A549 (cell line): ENCODE measurements at regions not wholly inside any gene's neighbourhood (a gene's known extent, or its start where the extent isn't known, plus 50 kb on each side); places are given as distances from the start of the nearest gene placed in this dataset.

ENCODE experiments used
- ATAC-seq, 2 experiments: fragments of 200-7000 bp in 1 of 2; fragments of >200 bp in 1 of 2; cut with Nextera tagmentation in 1 of 2; cut with Tn5 transposase in 1 of 2; 3 replicates each; pipeline versions ENCODE4 v1.8.0 to v1.9.1; 2018 to 2020; ENCODE audit warnings: mild to moderate bottlenecking in 1 of 2, moderate library complexity in 1 of 2
- CTCF ChIA-PET: fragments of 300-600 bp; sonication (Branson Sonifier 250); formaldehyde crosslinking; extraction: SDS; loops from one replicate; lab custom pipeline; 2021; ENCODE audit warnings: antibody characterized with exemption, inconsistent platforms; lab: Yijun Ruan, JAX
- POLR2A ChIA-PET: fragments of 350-600 bp; formaldehyde crosslinking; extraction: SDS; loops from one replicate; lab custom pipeline; 2021; ENCODE audit warnings: antibody characterized with exemption, inconsistent platforms; lab: Yijun Ruan, JAX
- DNase-seq, 2 experiments: peaks; one replicate each; pipeline versions ENCODE4 v3.0.0 to v3.0.0-alpha.2; 2011 to 2016; ENCODE audit warnings: low read depth in 1 of 2, low spot score in 1 of 2
- FAIRE-seq: peaks from 2 replicates; lab custom pipeline; 2011; peaks lifted over from hg19 to GRCh38; lab: Jason Lieb, UNC
- H3K27ac ChIP-seq, 2 experiments: fragments of >200 bp; sonication (Bioruptor Twin); formaldehyde crosslinking; 3 replicates each; pipeline ENCODE4 v1.5.1; 2016 to 2017
- H3K4me1 ChIP-seq: fragments of >200 bp; sonication (Bioruptor Twin); formaldehyde crosslinking; 3 replicates; pipeline ENCODE4 v1.6.1; 2016
- H3K4me2 ChIP-seq: fragments of >200 bp; sonication (Bioruptor Twin); formaldehyde crosslinking; 3 replicates; pipeline ENCODE4 v1.6.1; 2016
- H3K4me3 ChIP-seq: fragments of >200 bp; sonication (Bioruptor Twin); formaldehyde crosslinking; 3 replicates; pipeline ENCODE4 v1.5.1; 2016
- H3K9me3 ChIP-seq: fragments of >200 bp; sonication (Bioruptor Twin); formaldehyde crosslinking; 3 replicates; pipeline ENCODE4 v1.6.1; 2016
- CEBPB ChIP-seq, 2 experiments: fragments of >200 bp in 1 of 2; sonication (Bioruptor Twin) in 1 of 2; formaldehyde crosslinking in 1 of 2; IDR thresholded peaks; 2 replicates each; pipeline ENCODE4 v1.6.1; 2012 to 2016
- CTCF ChIP-seq: fragments of >200 bp; sonication (Bioruptor Twin); formaldehyde crosslinking; IDR thresholded peaks from 3 replicates; pipeline ENCODE4 v1.5.1; 2016
- E2F6 ChIP-seq: IDR thresholded peaks from 2 replicates; pipeline ENCODE4 v1.6.1; 2012; ENCODE audit warnings: low read depth, borderline replicate concordance
- ELK1 ChIP-seq: fragments of 150-350 bp; IDR thresholded peaks from 2 replicates; pipeline ENCODE4 v1.6.1; 2014; ENCODE audit warnings: low read depth, mild to moderate bottlenecking, low read length
- ESRRA ChIP-seq: fragments of 150-350 bp; IDR thresholded peaks from 2 replicates; pipeline ENCODE4 v1.6.1; 2014; ENCODE audit warnings: mild to moderate bottlenecking, low read length, borderline replicate concordance
- FOXS1 ChIP-seq: fragments of 250-450 bp; sonication (Bioruptor Pico); IDR thresholded peaks from 2 replicates; pipeline ENCODE4 v1.5.0; 2020; ENCODE audit warnings: mild to moderate bottlenecking, moderate library complexity
- GATA3 ChIP-seq: IDR thresholded peaks from 2 replicates; pipeline ENCODE4 v1.6.1; 2012; ENCODE audit warnings: borderline replicate concordance
- HDAC2 ChIP-seq: fragments of 200-600 bp; sonication (generic); IDR thresholded peaks from 2 replicates; pipeline ENCODE4 v1.6.1; 2016
- HES2 ChIP-seq: fragments of >200 bp; sonication (Bioruptor Twin); formaldehyde crosslinking; IDR thresholded peaks from 2 replicates; pipeline ENCODE4 v1.6.1; 2016
- HEYL ChIP-seq: fragments of 250-450 bp; sonication (Bioruptor Pico); IDR thresholded peaks from 2 replicates; pipeline ENCODE4 v1.8.0; 2021; ENCODE audit warnings: mild to moderate bottlenecking, moderate library complexity
- HMGXB4 ChIP-seq: fragments of 250-450 bp; sonication (Bioruptor Pico); IDR thresholded peaks from 2 replicates; pipeline ENCODE4 v1.5.0; 2021; ENCODE audit warnings: mild to moderate bottlenecking, moderate library complexity, borderline replicate concordance
- HOXA7 ChIP-seq: fragments of 250-450 bp; sonication (Bioruptor Pico); IDR thresholded peaks from 2 replicates; pipeline ENCODE4 v1.5.0; 2020; ENCODE audit warnings: mild to moderate bottlenecking, moderate library complexity
- HOXB5 ChIP-seq: fragments of 250-450 bp; sonication (Bioruptor Pico); IDR thresholded peaks from 2 replicates; pipeline ENCODE4 v1.5.0; 2020; ENCODE audit warnings: mild to moderate bottlenecking, moderate library complexity
- JUN ChIP-seq, 2 experiments: fragments of >200 bp; sonication (Bioruptor Twin); formaldehyde crosslinking; IDR thresholded peaks; 2 replicates in 1 of 2; 3 replicates in 1 of 2; pipeline ENCODE4 v1.6.1; 2016 to 2017
- KDM5A ChIP-seq: fragments of 200-600 bp; sonication (generic); IDR thresholded peaks from 2 replicates; pipeline ENCODE4 v1.6.1; 2016; ENCODE audit warnings: antibody characterized with exemption, mild to moderate bottlenecking
- MAZ ChIP-seq: fragments of 150-350 bp; IDR thresholded peaks from 2 replicates; pipeline ENCODE4 v1.6.1; 2014; ENCODE audit warnings: antibody characterized with exemption, low read depth, low read length, borderline replicate concordance
- NFE2L2 ChIP-seq: fragments of 150-350 bp; conservative IDR thresholded peaks from 2 replicates; pipeline ENCODE4 v1.6.1; 2014; ENCODE audit warnings: low read length
- NR3C1 ChIP-seq: fragments of >200 bp; sonication (Bioruptor Twin); formaldehyde crosslinking; IDR thresholded peaks from 3 replicates; pipeline ENCODE4 v1.6.1; 2017
- POLR2A ChIP-seq: IDR thresholded peaks from 2 replicates; pipeline ENCODE4 v1.6.1; 2012; ENCODE audit warnings: mild to moderate bottlenecking, low read length
- RAD21 ChIP-seq, 2 experiments: fragments of >200 bp in 1 of 2; sonication (Bioruptor Twin) in 1 of 2; formaldehyde crosslinking in 1 of 2; IDR thresholded peaks in 1 of 2; conservative IDR thresholded peaks in 1 of 2; 2 replicates in 1 of 2; 3 replicates in 1 of 2; pipeline ENCODE4 v1.6.1; 2012 to 2018; ENCODE audit warnings: inconsistent platforms in 1 of 2
- RCOR1 ChIP-seq: fragments of 150-350 bp; IDR thresholded peaks from 2 replicates; pipeline ENCODE4 v1.6.1; 2014; ENCODE audit warnings: antibody characterized with exemption, low read length, low read depth
- REST ChIP-seq: fragments of 200-600 bp; sonication (generic); IDR thresholded peaks from 2 replicates; pipeline ENCODE4 v1.6.1; 2016; ENCODE audit warnings: antibody characterized with exemption, mild to moderate bottlenecking, moderate library complexity
- SREBF2 ChIP-seq: fragments of 450-650 bp; IDR thresholded peaks from 2 replicates; pipeline ENCODE4 v1.6.1; 2014; ENCODE audit warnings: mild to moderate bottlenecking, moderate library complexity
- TP53 ChIP-seq: fragments of 250-450 bp; sonication (Bioruptor Pico); IDR thresholded peaks from 2 replicates; pipeline ENCODE4 v1.5.0; 2021; ENCODE audit warnings: mild to moderate bottlenecking, moderate library complexity
- ZSCAN20 ChIP-seq: fragments of 250-450 bp; sonication (Bioruptor Pico); IDR thresholded peaks from 2 replicates; pipeline ENCODE4 v1.8.0; 2022; ENCODE audit warnings: mild to moderate bottlenecking, moderate library complexity
- WGBS: methylation state at CpG from one replicate; pipeline ENCODE4 v1.1.6; 2017; ENCODE audit errors: missing lambda C conversion rate; 5-methylcytosine and 5-hydroxymethylcytosine counted together

GRCh38 chr13:105830821-105831220, 704.6 kb downstream of the EFNB2 start:
- 32% methylated on average over 4 of the region's 4 CpGs for WGBS

GRCh38 chr13:105827111-105827809, 708.2 kb downstream of the EFNB2 start:
- FAIRE-seq = no peak
- ChIA-PET CTCF (no interaction called here), POLR2A (no interaction called here)
- no peaks in the 10 kb centered on the region for H3K9me3 ChIP-seq
- no peak for DNase-seq
- no peaks in the 10 kb centered on the region for H3K4me1 ChIP-seq
- no peak for TF ChIP-seq CEBPB (IDR thresholded peaks at IDR 0.05)
- no peak for TF ChIP-seq NR3C1
- TF ChIP-seq ZSCAN20 (CRISPR knock-in tag) = no peak
- no peak for TF ChIP-seq MAZ
- TF ChIP-seq CTCF = no peak
- TF ChIP-seq REST = no peak
- no peak for ATAC-seq
- no peak overlapping the region for H3K27ac ChIP-seq
- no peak overlapping the region for H3K4me3 ChIP-seq
- 68% methylated on average over 7 of the region's 7 CpGs for WGBS
- no peak overlapping the region for H3K4me2 ChIP-seq

More at GRCh38 chr13:105830821-105831220, 704.6 kb downstream of the EFNB2 start:
- CTCF ChIA-PET = no interaction called here
- FAIRE-seq (no peak), ATAC-seq (no peak), DNase-seq (no peak)
- Histone ChIP-seq H3K4me2 (no peak overlapping the region), H3K9me3 (no peaks in the 10 kb centered on the region), H3K4me3 (no peak overlapping the region), H3K27ac (no peak overlapping the region), H3K4me1 (no peaks in the 10 kb centered on the region)
- no peak for TF ChIP-seq MAZ
- no peak for TF ChIP-seq HOXA7 (CRISPR knock-in tag)
- no peak for TF ChIP-seq HMGXB4 (CRISPR knock-in tag)
- TF ChIP-seq HEYL (CRISPR knock-in tag) = no peak
- no peak for TF ChIP-seq NFE2L2
- no peak for TF ChIP-seq JUN (IDR thresholded peaks at IDR 0.05)
- POLR2A ChIA-PET = no interaction called here

- CTCF ChIA-PET = interaction anchor here (1.0 kb wide), 1 partner anchor 25 kb away, joined by 3 read pairs; no protein-coding TSS in a partner anchor
- no peak for TF ChIP-seq HOXB5 (CRISPR knock-in tag)
- TF ChIP-seq RCOR1 = no peak
- TF ChIP-seq E2F6 = no peak
- no peak for TF ChIP-seq TP53
- TF ChIP-seq HES2 = no peak
- TF ChIP-seq KDM5A = no peak
- TF ChIP-seq RAD21 (conservative IDR thresholded peaks at IDR 0.05 in 1 of 2, IDR thresholded peaks at IDR 0.05 in 1 of 2) = no peak
- TF ChIP-seq SREBF2 = no peak
- TF ChIP-seq ESRRA = no peak
- no peak for TF ChIP-seq POLR2A
- TF ChIP-seq HDAC2 = no peak
- no peak for TF ChIP-seq GATA3
- TF ChIP-seq FOXS1 (CRISPR knock-in tag) = no peak
- TF ChIP-seq ELK1 = no peak
Observed at GRCh38 chr13:105825071-105825470, 710.4 kb downstream of the EFNB2 start.

More at GRCh38 chr13:105825071-105825470, 710.4 kb downstream of the EFNB2 start:
- H3K4me1 ChIP-seq = no peaks in the 10 kb centered on the region
- 14% methylated on average over 1 of the region's 1 CpG for WGBS
- ATAC-seq = no peak
- no peaks in the 10 kb centered on the region for H3K9me3 ChIP-seq
- H3K4me3 ChIP-seq = no peak overlapping the region
- no peak for DNase-seq
- POLR2A ChIA-PET = no interaction called here
- FAIRE-seq = no peak
- H3K27ac ChIP-seq = no peak overlapping the region
- no peak overlapping the region for H3K4me2 ChIP-seq
